Stimulated activated naive CD4-positive, alpha-beta T cell treated with Interleukin-2 at 50 U/mL for 16 hours (primary cell): ENCODE measurements at regions not wholly inside any gene's neighbourhood (a gene's known extent, or its start where the extent isn't known, plus 50 kb on each side); places are given as distances from the start of the nearest gene placed in this dataset.

Experiments used
- DNase-seq: peaks from one replicate; lab custom pipeline; 2025; lab: John Stamatoyannopoulos, UW

DNA sequence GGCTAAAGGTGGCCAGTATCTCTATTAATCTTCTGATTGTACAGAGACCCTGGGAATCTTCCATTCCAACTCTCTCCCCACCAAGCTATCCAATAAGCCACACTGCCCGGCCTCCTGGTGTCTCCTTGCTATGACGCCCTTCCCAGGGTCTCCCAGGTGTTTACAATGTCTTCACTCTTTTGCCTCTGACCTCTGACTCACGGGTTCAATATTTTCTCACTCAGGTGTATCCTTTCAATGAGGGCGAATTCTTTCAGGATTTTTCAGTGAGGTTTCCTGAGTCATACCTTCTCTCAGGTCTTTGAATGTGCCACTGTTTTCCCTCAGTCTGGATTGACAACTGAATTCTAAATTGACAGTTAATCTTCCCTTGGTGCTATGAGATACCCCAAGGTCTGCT is 53.7 kb upstream of the IRX4 start:
- DNase-seq, result no peak

DNA sequence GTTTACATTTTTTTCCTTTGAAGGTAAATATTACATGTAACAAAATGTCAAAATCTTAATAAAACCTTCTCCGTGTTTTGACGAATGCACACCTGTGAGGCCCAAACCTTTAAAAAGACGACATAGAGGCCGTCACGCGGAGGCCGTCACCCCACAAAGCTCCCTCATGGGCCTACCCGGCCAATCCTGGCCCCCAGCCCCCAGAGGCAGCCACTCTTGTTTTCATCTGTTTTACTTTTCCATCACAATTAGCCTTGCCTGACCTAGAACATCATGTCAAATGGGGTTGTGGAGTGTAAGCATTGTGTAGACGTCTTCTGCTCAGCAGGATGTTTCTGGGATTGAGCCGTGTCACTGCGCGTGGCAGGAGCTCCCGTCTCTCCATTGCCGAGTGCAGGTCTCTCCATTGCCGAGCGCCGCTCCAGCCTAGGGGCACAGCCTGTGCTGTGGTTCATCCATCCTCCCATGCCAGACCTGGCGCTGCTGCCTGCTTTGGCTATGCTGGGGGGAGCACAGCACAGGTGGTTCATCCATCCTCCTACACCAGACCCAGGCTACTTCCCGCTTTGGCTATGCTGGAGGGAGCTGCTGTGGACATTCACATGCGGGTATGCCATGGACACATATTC is 52.2 kb upstream of the IRX4 start:
- DNase-seq, result no peak

GRCh38 chr5:1934056-1934394 is 51.3 kb upstream of the IRX4 start:
- no peak for DNase-seq

DNA sequence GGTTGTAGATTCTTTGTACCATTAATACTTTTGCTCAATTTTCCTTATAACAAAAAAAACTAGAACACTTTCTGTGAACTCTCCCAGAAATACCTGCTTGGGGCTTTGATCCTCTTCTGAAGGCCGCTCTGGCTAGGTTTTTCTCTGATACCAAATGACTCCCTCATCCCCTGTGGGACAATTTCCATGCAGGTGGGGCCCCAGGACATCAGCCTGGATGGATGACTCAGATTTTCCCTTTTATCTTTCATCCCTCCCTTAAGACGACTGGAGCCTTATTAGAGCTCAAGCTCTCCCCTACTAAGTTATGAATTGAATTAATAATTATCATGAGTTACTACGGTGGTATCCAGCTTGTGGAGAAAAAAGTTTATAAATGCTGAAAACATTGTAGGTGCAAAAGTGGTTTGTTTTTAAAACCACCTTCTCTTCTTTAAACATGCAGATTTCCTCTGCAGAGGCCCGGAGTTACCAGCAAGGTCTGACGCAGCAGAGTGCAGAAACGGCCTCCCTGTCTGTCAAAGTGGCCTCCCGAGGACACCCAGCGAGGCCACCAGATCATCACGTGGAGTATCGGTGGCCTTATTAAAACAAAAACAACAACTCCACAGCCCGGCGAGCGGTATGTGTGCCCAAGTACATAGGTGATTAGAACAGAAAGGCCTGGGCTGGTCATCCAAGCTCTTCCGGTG is 50.8 kb upstream of the IRX4 start:
- DNase-seq, result no peak
